ENCODE measurements at regions not wholly inside any gene's neighbourhood (a gene's known extent, or its start where the extent isn't known, plus 50 kb on each side); places are given as distances from the start of the nearest gene placed in this dataset.

DNA sequence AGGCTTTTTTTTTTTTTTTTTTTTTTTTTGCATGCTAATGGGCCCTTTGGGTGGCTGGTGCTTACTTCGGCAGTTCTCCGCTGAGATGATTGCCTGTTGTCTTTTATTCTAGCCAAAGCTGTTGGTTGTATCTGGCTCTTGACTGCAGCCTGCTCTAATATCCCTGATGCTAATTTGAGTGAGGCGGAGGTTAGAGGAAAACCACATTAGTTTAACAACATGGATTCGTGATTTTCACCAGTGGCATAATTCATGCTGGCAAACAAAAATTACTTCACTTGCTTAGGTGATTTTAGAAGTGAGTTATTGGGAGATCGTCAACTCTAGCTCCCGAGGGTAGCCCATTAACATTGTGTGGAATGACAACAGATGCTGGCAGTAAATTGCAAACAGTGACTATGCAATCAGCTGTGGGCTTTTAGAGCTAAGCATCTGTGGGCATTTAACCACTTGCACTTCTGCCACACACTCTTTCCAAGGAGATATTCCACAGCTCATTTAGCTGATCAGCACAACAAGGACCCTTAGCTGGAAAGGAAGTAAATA is 97.6 kb upstream of the ZDHHC17 start:
- TF ChIP-seq, protein P1, sequence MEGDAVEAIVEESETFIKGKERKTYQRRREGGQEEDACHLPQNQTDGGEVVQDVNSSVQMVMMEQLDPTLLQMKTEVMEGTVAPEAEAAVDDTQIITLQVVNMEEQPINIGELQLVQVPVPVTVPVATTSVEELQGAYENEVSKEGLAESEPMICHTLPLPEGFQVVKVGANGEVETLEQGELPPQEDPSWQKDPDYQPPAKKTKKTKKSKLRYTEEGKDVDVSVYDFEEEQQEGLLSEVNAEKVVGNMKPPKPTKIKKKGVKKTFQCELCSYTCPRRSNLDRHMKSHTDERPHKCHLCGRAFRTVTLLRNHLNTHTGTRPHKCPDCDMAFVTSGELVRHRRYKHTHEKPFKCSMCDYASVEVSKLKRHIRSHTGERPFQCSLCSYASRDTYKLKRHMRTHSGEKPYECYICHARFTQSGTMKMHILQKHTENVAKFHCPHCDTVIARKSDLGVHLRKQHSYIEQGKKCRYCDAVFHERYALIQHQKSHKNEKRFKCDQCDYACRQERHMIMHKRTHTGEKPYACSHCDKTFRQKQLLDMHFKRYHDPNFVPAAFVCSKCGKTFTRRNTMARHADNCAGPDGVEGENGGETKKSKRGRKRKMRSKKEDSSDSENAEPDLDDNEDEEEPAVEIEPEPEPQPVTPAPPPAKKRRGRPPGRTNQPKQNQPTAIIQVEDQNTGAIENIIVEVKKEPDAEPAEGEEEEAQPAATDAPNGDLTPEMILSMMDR (IDR thresholded peaks at IDR 0.05; ENCODE audit: low read depth, low read length): no peak
- TF ChIP-seq, protein P2, sequence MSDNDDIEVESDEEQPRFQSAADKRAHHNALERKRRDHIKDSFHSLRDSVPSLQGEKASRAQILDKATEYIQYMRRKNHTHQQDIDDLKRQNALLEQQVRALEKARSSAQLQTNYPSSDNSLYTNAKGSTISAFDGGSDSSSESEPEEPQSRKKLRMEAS (IDR thresholded peaks at IDR 0.05; ENCODE audit: low read depth, low read length): no peak
